Tibial nerve (tissue), 4 donors: ENCODE measurements at regions not wholly inside any gene's neighbourhood (a gene's known extent, or its start where the extent isn't known, plus 50 kb on each side); places are given as distances from the start of the nearest gene placed in this dataset.

Source experiments
- DNase-seq, 2 donors: peaks; one replicate each; pipeline ENCODE4 v3.0.0-alpha.2; 2019; ENCODE audit warnings: low spot score in 2 of 2
- H3K27ac ChIP-seq, 4 donors: fragments of 200-600 bp; sonication (generic) in 3 of 4; one replicate each; pipeline ENCODE4 v1.5.1; 2017 to 2019; ENCODE audit warnings: mild to moderate bottlenecking in 1 of 4
- H3K27me3 ChIP-seq, 2 donors: fragments of 200-600 bp; sonication (generic) in 1 of 2; one replicate each; pipeline versions ENCODE4 v1.5.1 to v1.6.0; 2017 to 2019
- H3K36me3 ChIP-seq, 3 donors: fragments of 200-600 bp; sonication (generic); one replicate each; pipeline ENCODE4 v1.5.1; 2018 to 2019
- H3K4me1 ChIP-seq, 4 donors: fragments of 200-600 bp; sonication (generic) in 3 of 4; one replicate each; pipeline ENCODE4 v1.5.1; 2017 to 2019
- H3K4me3 ChIP-seq, 4 donors: fragments of 200-600 bp; sonication (generic) in 3 of 4; one replicate each; pipeline ENCODE4 v1.5.1; 2017 to 2019; ENCODE audit warnings: mild to moderate bottlenecking in 1 of 4, moderate library complexity in 1 of 4
- H3K9me3 ChIP-seq, 4 donors: fragments of 200-600 bp; sonication (generic) in 3 of 4; one replicate each; pipeline ENCODE4 v1.5.1; 2017 to 2019
- EP300 ChIP-seq, 2 donors: sonication (generic); formaldehyde crosslinking; IDR thresholded peaks; one replicate each; pipeline ENCODE4 v1.6.1; 2017; ENCODE audit warnings: antibody characterized with exemption in 2 of 2, mild to moderate bottlenecking in 1 of 2
- POLR2A ChIP-seq, 2 donors: fragments of 450-650 bp; IDR thresholded peaks; one replicate each; pipeline ENCODE4 v1.6.1; 2017; ENCODE audit warnings: antibody characterized with exemption in 2 of 2, mild to moderate bottlenecking in 2 of 2, moderate library complexity in 2 of 2
- WGBS, 2 donors: methylation state at CpG; one replicate each; pipeline ENCODE4 v1.1.5; 2018; 5-methylcytosine and 5-hydroxymethylcytosine counted together
- TF ChIP-seq, protein P1 (sequence below), 5 experiments: fragments of 200-600 bp in 3 of 5; fragments of 450-650 bp in 2 of 5; sonication (generic) in 3 of 5; IDR thresholded peaks; one replicate each; pipeline ENCODE4 v1.5.1; 2016 to 2019; ENCODE audit warnings: antibody characterized with exemption in 5 of 5, mild to moderate bottlenecking in 3 of 5, moderate library complexity in 2 of 5

DNA sequence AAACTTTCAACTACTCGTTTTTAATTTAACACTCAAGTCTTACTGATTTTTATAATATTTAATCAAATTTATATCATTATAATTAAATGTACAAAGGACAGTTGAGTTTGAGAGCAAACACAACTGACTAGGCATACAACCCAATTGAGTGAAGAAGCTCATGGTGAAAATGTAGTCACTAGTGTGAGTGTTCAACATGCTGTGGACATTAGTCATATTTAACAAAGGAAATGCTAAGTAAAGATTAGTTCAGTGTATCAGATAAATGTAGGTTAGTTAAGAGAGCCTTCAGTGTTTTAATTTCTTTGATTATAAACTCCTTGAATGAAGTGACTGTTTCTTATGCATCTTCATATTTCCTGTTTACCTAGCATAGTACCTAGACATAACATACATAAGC, 444.2 kb upstream of the GOLIM4 start:
- no peaks in the 10 kb centered on the region for H3K36me3 ChIP-seq
- no peaks in the 10 kb centered on the region for H3K27me3 ChIP-seq
- H3K9me3 ChIP-seq: no peaks in the 10 kb centered on the region
- H3K4me3 ChIP-seq: no peak overlapping the region
- no peak overlapping the region for H3K27ac ChIP-seq
- 92 to 93% methylated on average over 1 of the region's 1 CpG for WGBS, 2 donors
- H3K4me1 ChIP-seq: no peaks in the 10 kb centered on the region
- no peak for DNase-seq
- TF ChIP-seq, protein P1, sequence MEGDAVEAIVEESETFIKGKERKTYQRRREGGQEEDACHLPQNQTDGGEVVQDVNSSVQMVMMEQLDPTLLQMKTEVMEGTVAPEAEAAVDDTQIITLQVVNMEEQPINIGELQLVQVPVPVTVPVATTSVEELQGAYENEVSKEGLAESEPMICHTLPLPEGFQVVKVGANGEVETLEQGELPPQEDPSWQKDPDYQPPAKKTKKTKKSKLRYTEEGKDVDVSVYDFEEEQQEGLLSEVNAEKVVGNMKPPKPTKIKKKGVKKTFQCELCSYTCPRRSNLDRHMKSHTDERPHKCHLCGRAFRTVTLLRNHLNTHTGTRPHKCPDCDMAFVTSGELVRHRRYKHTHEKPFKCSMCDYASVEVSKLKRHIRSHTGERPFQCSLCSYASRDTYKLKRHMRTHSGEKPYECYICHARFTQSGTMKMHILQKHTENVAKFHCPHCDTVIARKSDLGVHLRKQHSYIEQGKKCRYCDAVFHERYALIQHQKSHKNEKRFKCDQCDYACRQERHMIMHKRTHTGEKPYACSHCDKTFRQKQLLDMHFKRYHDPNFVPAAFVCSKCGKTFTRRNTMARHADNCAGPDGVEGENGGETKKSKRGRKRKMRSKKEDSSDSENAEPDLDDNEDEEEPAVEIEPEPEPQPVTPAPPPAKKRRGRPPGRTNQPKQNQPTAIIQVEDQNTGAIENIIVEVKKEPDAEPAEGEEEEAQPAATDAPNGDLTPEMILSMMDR (IDR thresholded peaks at IDR 0.05): no peak
- no peak for TF ChIP-seq POLR2A (IDR thresholded peaks at IDR 0.05)
- no peak for TF ChIP-seq EP300 (IDR thresholded peaks at IDR 0.05)

DNA sequence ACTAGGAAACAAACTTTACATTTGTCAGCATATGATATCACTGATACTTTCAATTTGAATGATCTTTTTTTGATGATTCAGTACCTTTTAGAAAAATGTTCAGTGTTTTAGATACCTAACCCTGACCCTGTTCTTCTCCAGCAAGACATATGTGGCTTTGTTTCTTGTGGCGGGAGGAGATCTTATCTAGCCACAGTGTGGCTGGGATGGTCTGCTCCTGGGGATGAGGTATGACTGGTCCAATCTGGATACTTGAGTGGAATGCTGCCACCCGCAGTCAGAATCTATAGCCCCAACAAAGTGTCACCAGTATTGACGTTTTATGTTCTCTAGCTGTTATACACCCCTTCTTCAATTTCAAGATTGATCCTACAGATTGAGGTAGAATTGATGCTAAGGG, 439.0 kb upstream of the GOLIM4 start:
- Histone ChIP-seq H3K27me3 (no peaks in the 10 kb centered on the region), H3K4me1 (no peaks in the 10 kb centered on the region), H3K4me3 (no peak overlapping the region), H3K36me3 (no peaks in the 10 kb centered on the region), H3K9me3 (no peaks in the 10 kb centered on the region), H3K27ac (no peak overlapping the region)
- WGBS, 2 donors: 71 to 80% methylated on average over 3 of the region's 3 CpGs
- DNase-seq: no peak
- no peak for TF ChIP-seq EP300 (IDR thresholded peaks at IDR 0.05)
- TF ChIP-seq, protein P1 (IDR thresholded peaks at IDR 0.05): no peak
- no peak for TF ChIP-seq POLR2A (IDR thresholded peaks at IDR 0.05)

DNA sequence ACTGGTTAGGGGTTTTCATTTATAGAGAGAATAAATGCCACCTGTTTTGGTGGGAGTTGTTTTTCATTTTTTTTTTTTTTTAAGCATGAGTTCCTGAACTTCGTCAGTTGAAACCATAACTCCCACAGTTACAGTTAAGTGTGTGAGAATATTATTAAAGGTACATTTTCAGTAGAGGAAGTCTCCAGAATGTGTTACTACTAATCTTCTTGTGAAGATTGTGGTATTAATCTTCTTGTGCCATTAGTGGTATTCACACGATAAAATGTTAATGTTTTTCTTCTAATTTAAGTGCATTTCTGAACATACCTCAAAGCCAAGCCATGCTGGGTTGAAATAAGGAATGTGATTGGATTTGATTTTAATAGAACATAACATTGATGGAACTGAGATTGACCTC, 437.9 kb upstream of the GOLIM4 start:
- no peaks in the 10 kb centered on the region for H3K4me1 ChIP-seq
- TF ChIP-seq POLR2A (IDR thresholded peaks at IDR 0.05): no peak
- TF ChIP-seq, protein P1 (IDR thresholded peaks at IDR 0.05): no peak
- TF ChIP-seq EP300 (IDR thresholded peaks at IDR 0.05): no peak
- no peaks in the 10 kb centered on the region for H3K27me3 ChIP-seq
- H3K27ac ChIP-seq: no peak overlapping the region
- no peak overlapping the region for H3K4me3 ChIP-seq
- DNase-seq: no peak
- no peaks in the 10 kb centered on the region for H3K36me3 ChIP-seq
- H3K9me3 ChIP-seq: no peaks in the 10 kb centered on the region
- 64 to 85% methylated on average over 2 of the region's 2 CpGs for WGBS, 2 donors

DNA sequence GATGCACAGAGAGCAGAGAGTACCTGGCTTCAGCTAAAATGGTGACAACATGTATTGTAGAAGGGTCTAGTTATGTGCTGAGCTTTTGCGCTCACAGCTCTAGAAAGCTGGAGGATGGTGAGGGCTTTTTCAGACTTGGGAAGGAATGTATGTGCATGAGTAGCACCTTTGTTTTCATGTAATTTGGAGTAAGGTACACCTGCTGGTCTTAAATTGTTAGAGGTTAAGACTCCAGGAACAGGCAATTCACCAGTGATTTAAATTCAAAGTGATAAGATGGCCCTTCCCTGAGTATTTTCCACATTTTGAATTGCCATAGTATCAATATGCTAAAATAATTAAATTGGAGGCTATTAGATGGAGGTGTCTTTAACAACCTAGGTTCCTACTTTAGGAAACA, 436.4 kb upstream of the GOLIM4 start:
- 97 to 100% methylated on average over 1 of the region's 1 CpG for WGBS, 2 donors
- H3K36me3 ChIP-seq: no peaks in the 10 kb centered on the region
- TF ChIP-seq POLR2A (IDR thresholded peaks at IDR 0.05) (no peak), EP300 (IDR thresholded peaks at IDR 0.05) (no peak)
- TF ChIP-seq, protein P1 (IDR thresholded peaks at IDR 0.05): no peak
- H3K27me3 ChIP-seq: no peaks in the 10 kb centered on the region
- no peaks in the 10 kb centered on the region for H3K4me1 ChIP-seq
- no peak overlapping the region for H3K4me3 ChIP-seq
- no peak overlapping the region for H3K27ac ChIP-seq
- no peaks in the 10 kb centered on the region for H3K9me3 ChIP-seq
- no peak for DNase-seq

DNA sequence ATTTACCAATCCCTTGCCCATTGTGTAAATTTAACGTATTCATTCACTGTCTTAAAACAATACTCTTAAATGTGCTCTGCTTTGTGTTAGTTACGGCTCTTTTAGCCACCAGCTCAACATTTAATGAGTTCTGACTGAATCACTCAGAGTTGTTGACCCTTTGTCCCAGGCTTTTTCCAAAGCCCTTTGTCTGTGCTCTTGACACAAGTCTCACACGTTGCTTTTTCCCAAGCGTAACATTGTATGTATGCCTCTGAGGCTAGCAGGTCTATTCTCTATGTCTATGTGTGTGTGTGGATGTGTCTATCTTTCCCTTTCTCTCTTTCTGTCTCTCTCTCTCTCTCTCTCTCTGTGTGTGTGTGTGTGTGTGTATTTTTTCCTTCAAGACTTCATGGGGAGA, 435.4 kb upstream of the GOLIM4 start:
- no peaks in the 10 kb centered on the region for H3K27me3 ChIP-seq
- no peaks in the 10 kb centered on the region for H3K9me3 ChIP-seq
- H3K4me3 ChIP-seq: no peak overlapping the region
- H3K36me3 ChIP-seq: no peaks in the 10 kb centered on the region
- 26 to 45% methylated on average over 4 of the region's 4 CpGs for WGBS, 2 donors
- H3K27ac ChIP-seq: no peak overlapping the region
- no peaks in the 10 kb centered on the region for H3K4me1 ChIP-seq
- no peak for DNase-seq
- TF ChIP-seq POLR2A (IDR thresholded peaks at IDR 0.05) (no peak), EP300 (IDR thresholded peaks at IDR 0.05) (no peak)
- TF ChIP-seq, protein P1 (IDR thresholded peaks at IDR 0.05): no peak
